Activated CD4-positive, alpha-beta memory T cell treated with anti-CD3 and anti-CD28 coated beads, Interleukin-2, amount 10 ng/mL, durations not matched to agents 7 days and 5 days (primary cell): ENCODE measurements at regions not wholly inside any gene's neighbourhood (a gene's known extent, or its start where the extent isn't known, plus 50 kb on each side); places are given as distances from the start of the nearest gene placed in this dataset.
"Not testable (repeated sequence)": the region's sequence is repeated elsewhere in the genome, so short reads cannot be mapped to it uniquely, and the experiment has no call there.

Experiments used
- CTCF ChIA-PET: fragments of 350-600 bp; sonication (Branson Sonifier 250); formaldehyde crosslinking; loops from one replicate; lab custom pipeline; 2021; ENCODE audit warnings: antibody characterized with exemption, inconsistent platforms; lab: Charles Lee
- POLR2A ChIA-PET: fragments of 350-600 bp; sonication (Branson Sonifier 250); formaldehyde crosslinking; loops from one replicate; lab custom pipeline; 2021; ENCODE audit warnings: antibody characterized with exemption; lab: Charles Lee
- DNase-seq: peaks from one replicate; pipeline ENCODE4 v3.0.0-alpha.2; 2020
- H3K27ac Mint-ChIP-seq: one replicate; pipeline ENCODE4 v1.8.0; 2021; ENCODE audit warnings: mild to moderate bottlenecking, mixed read lengths
- H3K27me3 Mint-ChIP-seq: one replicate; pipeline ENCODE4 v1.8.0; 2021; ENCODE audit warnings: mixed read lengths
- H3K36me3 Mint-ChIP-seq: one replicate; pipeline ENCODE4 v1.8.0; 2021; ENCODE audit warnings: low read depth, mixed read lengths
- H3K4me1 Mint-ChIP-seq: one replicate; pipeline ENCODE4 v1.8.0; 2021; ENCODE audit warnings: mixed read lengths
- H3K4me3 Mint-ChIP-seq: one replicate; pipeline ENCODE4 v1.8.0; 2021; ENCODE audit warnings: mild to moderate bottlenecking, mixed read lengths
- H3K9me3 Mint-ChIP-seq: one replicate; pipeline ENCODE4 v1.8.0; 2021; ENCODE audit warnings: mixed read lengths

DNA sequence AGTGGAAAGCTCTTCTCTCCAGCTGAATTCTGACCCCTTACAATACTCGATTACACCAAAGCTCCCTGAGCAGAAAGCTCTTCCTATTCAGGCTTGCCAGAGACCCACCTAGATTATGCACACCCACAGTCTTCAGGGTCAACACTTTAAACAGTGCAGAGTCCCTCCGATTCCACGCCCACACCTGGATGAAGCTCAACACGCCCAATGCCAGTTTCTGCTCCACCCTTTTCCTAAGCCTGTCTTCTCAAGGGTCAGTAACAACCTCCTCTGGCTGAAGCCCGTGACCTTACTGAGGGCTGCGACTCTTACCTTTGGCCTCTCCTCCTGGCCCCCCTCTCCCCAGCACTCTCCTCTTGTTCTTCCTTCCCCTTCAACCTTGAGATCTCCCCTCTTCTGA lies 492.0 kb upstream of the SALL3 start:
- Mint-ChIP-seq H3K27ac (no peak overlapping the region), H3K27me3 (no peaks in the 10 kb centered on the region), H3K9me3 (peaks cover 11% of the 10 kb centered on the region), H3K36me3 (no peaks in the 10 kb centered on the region), H3K4me3 (no peak overlapping the region), H3K4me1 (no peaks in the 10 kb centered on the region)
- CTCF ChIA-PET: no interaction called here
- POLR2A ChIA-PET: no interaction called here
- DNase-seq: no peak

DNA sequence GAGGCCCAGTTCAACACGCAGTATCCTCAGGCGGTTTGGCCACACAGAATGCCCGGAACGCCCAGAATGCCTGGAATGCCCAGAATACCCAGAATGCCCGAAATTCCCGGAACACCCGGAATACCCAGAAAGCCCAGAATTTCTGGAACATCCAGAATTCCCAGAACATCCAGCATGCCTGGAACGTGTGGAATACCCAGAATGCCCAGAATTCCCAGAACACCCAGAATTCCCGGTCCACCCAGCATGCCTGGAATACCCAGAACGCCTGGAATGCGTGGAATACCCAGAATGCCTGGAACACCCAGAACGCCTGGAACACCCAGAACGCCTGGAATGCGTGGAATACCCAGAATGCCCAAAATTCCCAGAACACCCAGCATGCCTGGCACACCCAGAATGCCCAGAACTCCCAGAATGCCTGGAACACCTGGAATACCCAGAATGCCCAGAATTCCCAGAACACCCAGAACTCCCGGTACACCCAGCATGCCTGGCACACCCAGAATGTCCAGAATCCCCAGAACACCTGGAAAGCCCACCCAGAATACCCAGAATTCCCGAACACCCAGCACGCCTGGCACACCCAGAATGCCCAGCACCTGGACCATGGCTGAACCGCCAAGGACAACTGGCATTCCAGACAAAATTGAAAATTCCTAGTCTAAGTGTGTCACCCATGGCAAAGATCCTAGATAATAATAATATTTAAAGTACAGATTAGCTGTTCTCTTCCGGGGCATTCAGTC lies 487.4 kb upstream of the SALL3 start:
- Mint-ChIP-seq H3K36me3 (no peaks in the 10 kb centered on the region), H3K27ac (no peak overlapping the region), H3K4me3 (no peak overlapping the region), H3K27me3 (no peaks in the 10 kb centered on the region), H3K4me1 (no peaks in the 10 kb centered on the region), H3K9me3 (peaks cover 20% of the 10 kb centered on the region)
- POLR2A ChIA-PET: no interaction called here
- no peak for DNase-seq
- CTCF ChIA-PET: no interaction called here

DNA sequence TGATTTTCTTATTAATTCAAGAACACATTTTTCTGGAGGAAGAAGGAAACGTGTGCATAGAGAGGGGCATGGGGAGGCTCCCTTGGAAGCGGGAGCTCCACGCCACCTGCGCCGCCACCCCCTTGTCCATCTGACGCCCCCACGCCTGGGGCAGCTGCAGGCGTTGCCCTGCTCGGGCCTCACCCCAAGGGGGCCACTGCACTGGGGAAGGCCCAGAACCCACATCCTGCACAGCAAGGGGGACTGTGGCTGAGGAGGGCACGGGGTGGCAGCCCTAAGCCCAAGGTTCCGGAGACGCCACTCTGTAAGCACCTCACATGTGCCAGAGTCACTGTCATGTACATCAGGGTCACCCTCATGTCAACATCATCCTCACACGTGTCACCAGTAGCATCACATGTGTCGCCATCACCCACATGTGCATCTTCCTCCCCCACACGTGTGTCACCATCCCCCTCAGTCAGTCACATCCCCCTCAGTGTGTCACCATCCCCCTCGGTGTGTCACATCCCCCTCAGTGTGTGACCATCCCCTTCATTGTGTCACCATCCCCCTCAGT lies 486.7 kb upstream of the SALL3 start:
- Mint-ChIP-seq H3K9me3 (peaks cover 20% of the 10 kb centered on the region), H3K4me1 (no peaks in the 10 kb centered on the region), H3K36me3 (no peaks in the 10 kb centered on the region), H3K27me3 (no peaks in the 10 kb centered on the region), H3K4me3 (no peak overlapping the region), H3K27ac (no peak overlapping the region)
- CTCF ChIA-PET: no interaction called here
- POLR2A ChIA-PET: no interaction called here
- DNase-seq: no peak

DNA sequence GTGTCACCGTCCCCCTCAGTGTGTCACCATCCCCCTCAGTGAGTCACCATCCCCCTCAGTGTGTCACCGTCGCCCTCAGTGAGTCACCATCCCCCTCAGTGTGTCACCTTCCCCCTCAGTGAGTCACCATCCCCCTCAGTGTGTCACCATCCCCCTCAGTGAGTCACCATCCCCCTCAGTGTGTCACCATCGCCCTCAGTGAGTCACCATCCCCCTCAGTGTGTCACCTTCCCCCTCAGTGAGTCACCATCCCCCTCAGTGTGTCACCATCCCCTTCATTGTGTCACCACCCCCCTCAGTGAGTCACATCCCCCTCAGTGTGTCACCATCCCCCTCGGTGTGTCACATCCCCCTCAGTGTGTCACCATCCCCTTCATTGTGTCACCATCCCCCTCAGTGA lies 486.1 kb upstream of the SALL3 start:
- H3K4me3 Mint-ChIP-seq, H3K27me3 Mint-ChIP-seq, H3K36me3 Mint-ChIP-seq, POLR2A ChIA-PET, DNase-seq, H3K4me1 Mint-ChIP-seq, CTCF ChIA-PET, H3K27ac Mint-ChIP-seq: not testable (repeated sequence)
- H3K9me3 Mint-ChIP-seq: peaks cover 20% of the 10 kb centered on the region

DNA sequence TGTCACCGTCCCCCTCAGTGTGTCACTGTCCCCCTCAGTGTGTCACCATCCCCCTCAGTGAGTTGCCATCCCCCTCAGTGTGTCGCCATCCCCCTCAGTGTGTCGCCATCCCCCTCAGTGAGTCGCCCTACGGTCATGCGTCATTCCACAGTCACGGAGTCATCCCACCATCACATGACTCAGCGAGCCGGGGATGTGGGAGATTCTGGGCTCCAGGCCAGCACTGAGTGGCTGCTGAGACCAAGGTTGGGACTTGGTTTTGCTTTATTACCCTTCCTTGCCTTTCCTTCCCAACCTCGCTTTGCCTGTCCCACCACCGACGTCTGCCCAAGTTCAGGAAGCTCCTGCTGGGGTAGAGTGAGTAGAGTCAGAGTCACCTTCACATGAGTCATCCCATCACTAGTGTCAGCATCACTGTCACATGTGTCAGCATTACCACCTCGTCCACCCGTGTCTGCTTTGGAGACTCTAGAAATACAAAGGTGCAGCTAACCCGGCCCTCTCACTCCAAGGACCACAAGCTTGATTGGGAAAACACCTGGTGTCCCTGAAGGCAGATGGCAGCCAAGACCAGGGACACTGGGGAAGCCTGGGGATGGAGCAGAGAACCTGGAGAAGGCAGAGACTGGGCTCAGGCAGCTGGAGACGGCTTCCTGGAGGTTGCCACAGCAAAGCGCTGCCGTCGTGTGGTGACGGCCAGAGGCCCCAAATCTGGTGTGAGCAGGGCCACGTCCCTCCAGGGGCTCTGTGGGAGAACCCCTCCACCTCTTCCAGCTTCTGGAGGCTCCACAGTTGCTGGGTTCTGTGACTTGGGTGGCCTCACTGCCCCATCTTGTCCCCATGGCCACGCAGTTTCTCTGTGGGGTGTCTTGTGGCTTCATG lies 485.2 kb upstream of the SALL3 start:
- Mint-ChIP-seq H3K9me3 (peaks cover 20% of the 10 kb centered on the region), H3K27ac (no peak overlapping the region), H3K4me1 (no peaks in the 10 kb centered on the region), H3K4me3 (no peak overlapping the region), H3K27me3 (no peaks in the 10 kb centered on the region), H3K36me3 (peaks cover under 1% of the 10 kb centered on the region)
- CTCF ChIA-PET: no interaction called here
- POLR2A ChIA-PET: no interaction called here
- DNase-seq: no peak

DNA sequence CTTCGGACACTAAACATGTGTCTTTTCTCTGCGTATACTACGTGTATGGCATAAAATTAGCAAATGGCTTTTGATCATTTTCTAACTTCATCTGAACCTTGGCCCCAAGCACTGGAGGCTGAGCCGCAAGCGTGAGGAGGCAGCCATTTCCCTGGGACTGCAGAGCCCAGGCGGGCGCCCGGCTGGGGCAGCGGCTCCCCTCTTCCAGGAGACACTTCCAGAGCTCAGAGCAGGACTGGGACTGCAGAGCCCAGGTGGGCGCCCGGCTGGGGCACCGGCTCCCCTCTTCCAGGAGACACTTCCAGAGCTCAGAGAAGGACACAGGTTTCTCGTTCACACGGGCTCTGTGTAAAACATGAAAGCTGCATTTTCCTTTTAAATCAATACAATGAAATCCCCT lies 484.1 kb upstream of the SALL3 start:
- ChIA-PET POLR2A (no interaction called here), CTCF (no interaction called here)
- Mint-ChIP-seq H3K9me3 (peaks cover 20% of the 10 kb centered on the region), H3K36me3 (peaks cover 2% of the 10 kb centered on the region), H3K27ac (no peak overlapping the region), H3K4me1 (no peaks in the 10 kb centered on the region), H3K27me3 (no peaks in the 10 kb centered on the region), H3K4me3 (no peak overlapping the region)
- no peak for DNase-seq

DNA sequence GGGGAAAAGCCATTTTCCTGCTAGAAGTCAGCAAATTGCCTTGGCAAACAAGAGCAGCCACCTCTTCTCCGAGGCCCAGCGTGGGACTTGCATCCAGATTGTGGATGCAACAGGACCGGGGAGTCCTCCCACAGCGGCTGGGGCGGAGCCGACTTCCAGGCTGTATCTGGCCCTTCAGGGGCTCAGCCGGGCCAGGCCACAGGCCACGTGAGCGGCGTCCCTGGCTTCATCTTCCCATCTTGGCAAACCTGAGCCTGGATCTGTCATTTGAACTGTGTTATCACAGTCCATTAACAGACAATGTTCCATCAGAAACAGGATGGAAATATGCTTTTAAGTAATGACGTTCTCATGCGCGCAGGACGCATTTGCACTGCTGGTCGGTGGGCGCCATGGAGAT lies 483.5 kb upstream of the SALL3 start:
- Mint-ChIP-seq H3K27ac (no peak overlapping the region), H3K4me1 (no peaks in the 10 kb centered on the region), H3K4me3 (no peak overlapping the region), H3K36me3 (peaks cover 2% of the 10 kb centered on the region), H3K9me3 (peaks cover 18% of the 10 kb centered on the region), H3K27me3 (no peaks in the 10 kb centered on the region)
- CTCF ChIA-PET: no interaction called here
- DNase-seq: no peak
- POLR2A ChIA-PET: no interaction called here

DNA sequence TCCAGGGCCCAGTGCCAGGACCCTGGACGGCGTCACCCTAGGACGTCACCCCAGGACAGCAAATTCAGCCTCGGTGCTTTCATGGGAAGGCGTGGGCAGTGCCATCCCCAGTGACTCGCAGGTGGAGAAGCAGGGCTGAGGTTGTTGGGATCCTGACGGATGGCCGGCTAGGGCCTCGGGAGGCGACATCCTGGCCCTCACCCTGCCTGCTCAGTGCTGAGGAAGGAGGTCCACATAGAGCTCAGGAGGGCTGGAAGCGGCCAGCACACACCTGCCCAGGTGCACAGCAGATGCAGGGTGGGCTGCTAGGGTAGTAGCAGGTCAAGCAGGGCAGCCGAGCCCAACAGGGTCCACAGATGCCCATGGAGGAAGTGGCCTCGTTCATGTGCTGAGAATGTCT lies 482.0 kb upstream of the SALL3 start:
- Mint-ChIP-seq H3K4me1 (no peaks in the 10 kb centered on the region), H3K36me3 (peaks cover 2% of the 10 kb centered on the region), H3K9me3 (peaks cover 9% of the 10 kb centered on the region), H3K4me3 (no peak overlapping the region), H3K27me3 (no peaks in the 10 kb centered on the region), H3K27ac (no peak overlapping the region)
- ChIA-PET CTCF (no interaction called here), POLR2A (no interaction called here)
- no peak for DNase-seq

DNA sequence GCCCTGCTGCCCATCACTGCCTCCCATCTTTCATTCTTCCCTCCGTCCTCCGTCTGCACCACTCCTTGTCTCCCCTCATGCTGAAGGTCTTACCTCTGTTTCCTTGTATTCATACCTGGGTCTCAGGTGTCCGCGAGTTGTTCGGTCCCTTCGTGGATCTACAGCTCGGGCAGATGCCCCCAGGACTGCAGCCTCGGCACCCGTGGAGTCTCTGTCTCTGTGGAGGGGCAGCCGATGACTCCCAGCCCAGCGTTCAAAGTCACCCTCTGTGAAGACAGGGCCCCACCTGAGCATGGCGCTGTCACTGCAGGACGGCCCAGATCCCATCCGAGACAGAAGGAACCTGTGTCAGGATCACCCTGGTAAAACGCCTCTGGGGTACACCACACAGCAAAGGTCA lies 480.0 kb upstream of the SALL3 start:
- H3K36me3 Mint-ChIP-seq: peaks cover 2% of the 10 kb centered on the region
- H3K9me3 Mint-ChIP-seq: peaks cover 5% of the 10 kb centered on the region
- no peaks in the 10 kb centered on the region for H3K27me3 Mint-ChIP-seq
- no peaks in the 10 kb centered on the region for H3K4me1 Mint-ChIP-seq
- POLR2A ChIA-PET: no interaction called here
- CTCF ChIA-PET: no interaction called here
- H3K27ac Mint-ChIP-seq: no peak overlapping the region
- no peak overlapping the region for H3K4me3 Mint-ChIP-seq
- DNase-seq: no peak

DNA sequence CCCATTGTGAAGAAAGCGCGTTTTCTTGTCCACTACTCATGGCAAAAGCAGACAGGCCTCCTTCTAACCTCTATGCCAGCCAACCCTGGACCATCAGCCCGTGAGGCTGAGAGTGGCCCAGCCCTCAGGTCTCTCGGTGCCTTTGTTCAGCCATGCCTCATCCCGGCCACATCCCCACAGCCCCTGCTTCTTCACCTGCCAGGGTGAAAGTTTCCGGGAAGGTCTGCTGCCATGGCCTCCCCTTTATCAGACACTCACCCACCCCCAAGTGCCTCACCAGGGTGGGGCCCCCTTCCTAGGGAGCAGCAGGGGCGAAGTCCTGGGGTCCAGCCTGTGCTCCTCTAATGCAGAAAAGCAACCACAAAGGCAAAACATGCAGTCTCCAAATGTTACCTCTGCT lies 478.4 kb upstream of the SALL3 start:
- Mint-ChIP-seq H3K9me3 (peaks cover 3% of the 10 kb centered on the region), H3K27me3 (no peaks in the 10 kb centered on the region), H3K4me3 (no peak overlapping the region), H3K4me1 (no peaks in the 10 kb centered on the region), H3K36me3 (peaks cover 2% of the 10 kb centered on the region), H3K27ac (no peak overlapping the region)
- DNase-seq: no peak
- CTCF ChIA-PET: no interaction called here
- POLR2A ChIA-PET: no interaction called here

DNA sequence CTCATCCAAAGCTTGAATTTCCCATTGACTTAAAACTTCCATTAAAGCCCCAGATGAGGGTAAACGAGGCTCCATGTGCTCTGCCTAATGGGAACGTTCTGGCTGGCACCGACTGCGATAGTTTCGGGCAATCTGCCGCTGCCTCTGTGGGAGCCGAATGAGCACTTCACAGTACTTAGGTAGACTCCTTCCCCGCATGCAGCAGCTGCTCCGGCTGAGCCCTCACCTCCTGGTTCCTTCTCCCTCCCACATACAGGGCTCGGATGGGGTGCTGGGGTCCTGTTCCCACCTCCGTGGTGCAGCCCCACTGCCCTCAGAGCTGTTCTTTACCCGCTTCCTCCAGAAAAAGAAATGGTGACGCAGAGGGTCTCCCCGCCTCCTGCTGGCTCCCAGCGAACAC lies 476.5 kb upstream of the SALL3 start:
- POLR2A ChIA-PET: no interaction called here
- CTCF ChIA-PET: no interaction called here

DNA sequence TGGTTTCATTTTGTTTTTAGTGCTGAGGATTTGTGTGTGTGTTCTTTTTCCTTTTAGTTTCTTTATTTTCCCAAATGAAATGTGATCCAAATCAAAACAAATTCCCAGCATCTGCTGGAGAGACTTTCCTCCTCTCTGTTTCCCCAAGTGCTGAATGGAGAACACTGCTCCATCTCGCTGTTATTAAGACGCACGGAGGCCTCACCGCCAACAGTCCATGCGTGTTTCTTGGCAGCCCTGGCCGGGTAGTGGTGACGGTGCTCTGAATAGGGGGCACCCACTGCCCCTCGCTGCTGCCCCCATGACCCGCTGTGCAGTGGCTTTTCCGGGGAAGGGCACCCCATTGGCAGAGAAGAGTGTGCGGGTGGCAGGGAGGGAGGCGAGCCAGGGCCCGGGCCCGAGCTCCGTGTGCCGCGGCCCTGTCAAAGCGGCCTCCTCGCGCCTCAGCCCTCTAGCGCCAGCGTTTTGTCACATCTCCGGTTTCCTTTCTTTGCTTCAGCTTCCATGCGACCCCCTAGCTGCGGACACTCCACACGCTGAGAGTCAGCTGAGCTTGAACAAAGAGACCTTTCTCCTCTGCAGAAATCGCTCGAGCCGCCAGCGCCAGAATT lies 473.7 kb upstream of the SALL3 start:
- ChIA-PET CTCF (no interaction called here), POLR2A (no interaction called here)
- no peak overlapping the region for H3K4me3 Mint-ChIP-seq
- H3K4me1 Mint-ChIP-seq: no peaks in the 10 kb centered on the region
- no peak overlapping the region for H3K27ac Mint-ChIP-seq
- H3K9me3 Mint-ChIP-seq: peaks cover 16% of the 10 kb centered on the region
- H3K27me3 Mint-ChIP-seq: no peaks in the 10 kb centered on the region
- no peaks in the 10 kb centered on the region for H3K36me3 Mint-ChIP-seq
- no peak for DNase-seq

More for the DNA sequence above, 476.5 kb upstream of the SALL3 start:
- H3K27ac Mint-ChIP-seq: no peak overlapping the region
- H3K4me1 Mint-ChIP-seq: no peaks in the 10 kb centered on the region
- peaks cover 10% of the 10 kb centered on the region for H3K9me3 Mint-ChIP-seq
- DNase-seq: no peak
- peaks cover 2% of the 10 kb centered on the region for H3K36me3 Mint-ChIP-seq
- no peaks in the 10 kb centered on the region for H3K27me3 Mint-ChIP-seq
- H3K4me3 Mint-ChIP-seq: no peak overlapping the region

DNA sequence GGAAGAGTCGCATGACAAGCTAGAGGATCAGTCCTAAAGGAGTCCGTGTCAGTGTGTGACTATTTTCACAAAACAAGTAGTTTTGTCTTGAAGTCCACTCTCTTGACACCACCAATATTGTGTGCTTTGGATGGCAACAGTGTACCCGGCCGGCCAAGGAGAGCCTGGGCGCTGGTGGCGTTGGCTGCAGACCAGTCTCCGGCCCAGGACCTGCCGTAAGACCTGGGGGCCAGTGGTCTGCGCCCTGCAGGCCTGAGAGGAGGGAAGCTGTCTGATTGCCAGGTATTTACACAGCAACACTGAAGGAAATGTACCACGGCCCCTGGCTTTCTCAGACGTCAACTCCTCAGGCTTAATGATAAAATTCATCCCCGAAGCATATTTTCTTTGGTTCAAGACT lies 472.4 kb upstream of the SALL3 start:
- H3K27me3 Mint-ChIP-seq: no peaks in the 10 kb centered on the region
- H3K36me3 Mint-ChIP-seq: no peaks in the 10 kb centered on the region
- H3K4me1 Mint-ChIP-seq: no peaks in the 10 kb centered on the region
- no peak for DNase-seq
- ChIA-PET CTCF (no interaction called here), POLR2A (no interaction called here)
- no peak overlapping the region for H3K4me3 Mint-ChIP-seq
- no peak overlapping the region for H3K27ac Mint-ChIP-seq
- peaks cover 16% of the 10 kb centered on the region for H3K9me3 Mint-ChIP-seq
